RWPE1 (cell line): ENCODE measurements at regions not wholly inside any gene's neighbourhood (a gene's known extent, or its start where the extent isn't known, plus 50 kb on each side); places are given as distances from the start of the nearest gene placed in this dataset.

Source experiments
- CTCF ChIA-PET: fragments of 350-600 bp; sonication (Branson Sonifier 250); formaldehyde crosslinking; extraction: SDS; loops from one replicate; lab custom pipeline; 2021; lab: Yijun Ruan, JAX
- POLR2A ChIA-PET: fragments of 400-600 bp; formaldehyde crosslinking; extraction: SDS; loops from one replicate; lab custom pipeline; 2020; ENCODE audit warnings: antibody characterized with exemption; ENCODE audit not compliant: low non-redundant PET; lab: Yijun Ruan, JAX
- DNase-seq: peaks from one replicate; pipeline ENCODE4 v3.0.0; 2012; ENCODE audit warnings: low spot score
- H3K27ac ChIP-seq: fragments of 450-650 bp; 2 replicates; pipeline ENCODE4 v1.5.1; 2017
- CTCF ChIP-seq: fragments of 450-650 bp; conservative IDR thresholded peaks from 2 replicates; pipeline ENCODE4 v1.5.1; 2017; ENCODE audit warnings: low read depth, mild to moderate bottlenecking

- ChIA-PET POLR2A (no interaction called here), CTCF (no interaction called here)
- DNase-seq, result no peak
- H3K27ac ChIP-seq, result no peak overlapping the region
- TF ChIP-seq CTCF, result no peak
Observed at GRCh38 chr1:4512636-4513035, 141.8 kb upstream of the AJAP1 start.

GRCh38 chr1:4513685-4514084, 140.7 kb upstream of the AJAP1 start:
- ChIA-PET CTCF (interaction anchor here (0.6 kb wide), 1 partner anchor 642 kb away, joined by 4 read pairs; no protein-coding TSS in a partner anchor), POLR2A (no interaction called here)
- H3K27ac ChIP-seq, result no peak overlapping the region
- no peak for TF ChIP-seq CTCF
- DNase-seq, result no peak

GRCh38 chr1:4515727-4516289, 138.6 kb upstream of the AJAP1 start:
- TF ChIP-seq CTCF, result no peak
- no peak overlapping the region for H3K27ac ChIP-seq
- ChIA-PET POLR2A (no interaction called here), CTCF (no interaction called here)
- no peak for DNase-seq

GRCh38 chr1:4516596-4516995, 137.8 kb upstream of the AJAP1 start:
- no peak for TF ChIP-seq CTCF
- POLR2A ChIA-PET, result no interaction called here

GRCh38 chr1:4517186-4517954, 137.0 kb upstream of the AJAP1 start:
- POLR2A ChIA-PET, result no interaction called here
- no peak for TF ChIP-seq CTCF
- no peak for DNase-seq
- H3K27ac ChIP-seq, result no peak overlapping the region
- CTCF ChIA-PET, result interaction anchor here (0.6 kb wide), 1 partner anchor 112 kb away, joined by 3 read pairs; no protein-coding TSS in a partner anchor

More at GRCh38 chr1:4516596-4516995, 137.8 kb upstream of the AJAP1 start:
- CTCF ChIA-PET, result interaction anchor here (0.6 kb wide), 1 partner anchor 140 kb away, joined by 3 read pairs; no protein-coding TSS in a partner anchor
- H3K27ac ChIP-seq, result no peak overlapping the region
- DNase-seq, result no peak

GRCh38 chr1:4518621-4519020, 135.8 kb upstream of the AJAP1 start:
- no peak for TF ChIP-seq CTCF
- ChIA-PET CTCF (no interaction called here), POLR2A (interaction anchor here (0.5 kb wide), 1 partner anchor 55 kb away, joined by 3 read pairs; no protein-coding TSS in a partner anchor)
- H3K27ac ChIP-seq, result no peak overlapping the region
- no peak for DNase-seq
